ENCODE measurements at regions not wholly inside any gene's neighbourhood (a gene's known extent, or its start where the extent isn't known, plus 50 kb on each side); places are given as distances from the start of the nearest gene placed in this dataset.

GRCh38 chr19:16023146-16023915, 53.0 kb upstream of the TPM4 start:
- Histone ChIP-seq H4K20me1 (ENCODE audit: low read depth, low read length) (no peaks in the 10 kb centered on the region), H3K79me2 (ENCODE audit: insufficient read depth, low read length) (no peaks in the 10 kb centered on the region), H3F3A (ENCODE audit: insufficient read depth) (no peaks in the 10 kb centered on the region), H3K27me3 (ENCODE audit: low read length) (no peaks in the 10 kb centered on the region), H3K9me3 (ENCODE audit: insufficient read depth, low read length) (no peaks in the 10 kb centered on the region), H2AFZ (ENCODE audit: low read depth, low read length, severe bottlenecking) (no peak overlapping the region), H3K9ac (ENCODE audit: low read length) (no peak overlapping the region), H3K36me3 (ENCODE audit: low read length) (no peaks in the 10 kb centered on the region), H3K4me2 (ENCODE audit: low read depth, low read length, poor library complexity, severe bottlenecking) (no peak overlapping the region), H3K9me2 (replicated peaks; ENCODE audit: insufficient read depth, low read length) (no peaks in the 10 kb centered on the region), H3K27ac (ENCODE audit: low read depth, low read length) (no peak overlapping the region), H3K4me3 (ENCODE audit: insufficient read depth, low read length, poor library complexity, severe bottlenecking) (no peak overlapping the region)
- TF ChIP-seq CTCF (IDR thresholded peaks at IDR 0.05; ENCODE audit: insufficient read depth, low read length, poor library complexity, severe bottlenecking) (no peak), EZH2phosphoT487 (conservative IDR thresholded peaks at IDR 0.05; ENCODE audit: low read length) (no peak)

- Histone ChIP-seq H3F3A (ENCODE audit: insufficient read depth) (no peaks in the 10 kb centered on the region), H3K27me3 (ENCODE audit: low read length) (no peaks in the 10 kb centered on the region), H2AFZ (ENCODE audit: low read depth, low read length, severe bottlenecking) (no peak overlapping the region), H3K79me2 (ENCODE audit: insufficient read depth, low read length) (no peaks in the 10 kb centered on the region), H3K27ac (ENCODE audit: low read depth, low read length) (no peak overlapping the region), H4K20me1 (ENCODE audit: low read depth, low read length) (no peaks in the 10 kb centered on the region), H3K9me2 (replicated peaks; ENCODE audit: insufficient read depth, low read length) (no peaks in the 10 kb centered on the region), H3K9ac (ENCODE audit: low read length) (no peak overlapping the region), H3K36me3 (ENCODE audit: low read length) (no peaks in the 10 kb centered on the region), H3K4me2 (ENCODE audit: low read depth, low read length, poor library complexity, severe bottlenecking) (no peak overlapping the region), H3K9me3 (ENCODE audit: insufficient read depth, low read length) (no peaks in the 10 kb centered on the region), H3K4me3 (ENCODE audit: insufficient read depth, low read length, poor library complexity, severe bottlenecking) (no peak overlapping the region)
- TF ChIP-seq CTCF (IDR thresholded peaks at IDR 0.05; ENCODE audit: insufficient read depth, low read length, poor library complexity, severe bottlenecking), result no peak
- no peak for TF ChIP-seq EZH2phosphoT487 (conservative IDR thresholded peaks at IDR 0.05; ENCODE audit: low read length)
Observed at GRCh38 chr19:16024266-16025107, 51.8 kb upstream of the TPM4 start.

- no peaks in the 10 kb centered on the region for H3K9me2 ChIP-seq (replicated peaks; ENCODE audit: insufficient read depth, low read length)
- H4K20me1 ChIP-seq (ENCODE audit: low read depth, low read length), result no peaks in the 10 kb centered on the region
- H3K36me3 ChIP-seq (ENCODE audit: low read length), result no peaks in the 10 kb centered on the region
- no peak overlapping the region for H3K27ac ChIP-seq (ENCODE audit: low read depth, low read length)
- H2AFZ ChIP-seq (ENCODE audit: low read depth, low read length, severe bottlenecking), result no peak overlapping the region
- no peak for TF ChIP-seq CTCF (IDR thresholded peaks at IDR 0.05; ENCODE audit: insufficient read depth, low read length, poor library complexity, severe bottlenecking)
- no peak for TF ChIP-seq EZH2phosphoT487 (conservative IDR thresholded peaks at IDR 0.05; ENCODE audit: low read length)
- H3K27me3 ChIP-seq (ENCODE audit: low read length), result no peaks in the 10 kb centered on the region
- no peaks in the 10 kb centered on the region for H3F3A ChIP-seq (ENCODE audit: insufficient read depth)
- no peak overlapping the region for H3K9ac ChIP-seq (ENCODE audit: low read length)
- H3K9me3 ChIP-seq (ENCODE audit: insufficient read depth, low read length), result no peaks in the 10 kb centered on the region
- no peak overlapping the region for H3K4me2 ChIP-seq (ENCODE audit: low read depth, low read length, poor library complexity, severe bottlenecking)
- H3K4me3 ChIP-seq (ENCODE audit: insufficient read depth, low read length, poor library complexity, severe bottlenecking), result no peak overlapping the region
- H3K79me2 ChIP-seq (ENCODE audit: insufficient read depth, low read length), result no peaks in the 10 kb centered on the region
Observed at GRCh38 chr19:16025108-16026101, 50.9 kb upstream of the TPM4 start.

Measured in SU-DHL-6 (cell line).